WTC11 (cell line): ENCODE measurements at regions not wholly inside any gene's neighbourhood (a gene's known extent, or its start where the extent isn't known, plus 50 kb on each side); places are given as distances from the start of the nearest gene placed in this dataset.
"Not testable (repeated sequence)": the region's sequence is repeated elsewhere in the genome, so short reads cannot be mapped to it uniquely, and the experiment has no call there.

Experiments
- FOXP1 ChIP-seq: sonication (generic); formaldehyde crosslinking; IDR thresholded peaks from 2 replicates; pipeline ENCODE4 v1.8.0; 2022; ENCODE audit warnings: missing genetic modification reagents, mild to moderate bottlenecking, moderate library complexity, borderline replicate concordance
- SMAD3 ChIP-seq: sonication (generic); formaldehyde crosslinking; IDR thresholded peaks from 2 replicates; pipeline ENCODE4 v1.8.0; 2022; ENCODE audit warnings: missing genetic modification reagents, mild to moderate bottlenecking, borderline replicate concordance
- ZNF317 ChIP-seq: sonication (generic); formaldehyde crosslinking; IDR thresholded peaks from 2 replicates; pipeline ENCODE4 v1.8.1; 2023; ENCODE audit warnings: low read depth, mild to moderate bottlenecking, moderate library complexity, missing genetic modification reagents, borderline replicate concordance
- TF ChIP-seq, protein P1 (sequence below): fragments of 200-600 bp; IDR thresholded peaks from 2 replicates; pipeline ENCODE4 v1.8.0; 2022; ENCODE audit warnings: antibody characterized with exemption
- TF ChIP-seq, protein P2 (sequence below): sonication (generic); formaldehyde crosslinking; IDR thresholded peaks from 2 replicates; pipeline ENCODE4 v1.8.1; 2023; ENCODE audit warnings: mild to moderate bottlenecking, missing genetic modification reagents, moderate library complexity
- TF ChIP-seq, protein P3 (sequence below): sonication (generic); formaldehyde crosslinking; IDR thresholded peaks from 2 replicates; pipeline ENCODE4 v1.8.1; 2022; ENCODE audit warnings: low read depth, missing genetic modification reagents, borderline replicate concordance

DNA sequence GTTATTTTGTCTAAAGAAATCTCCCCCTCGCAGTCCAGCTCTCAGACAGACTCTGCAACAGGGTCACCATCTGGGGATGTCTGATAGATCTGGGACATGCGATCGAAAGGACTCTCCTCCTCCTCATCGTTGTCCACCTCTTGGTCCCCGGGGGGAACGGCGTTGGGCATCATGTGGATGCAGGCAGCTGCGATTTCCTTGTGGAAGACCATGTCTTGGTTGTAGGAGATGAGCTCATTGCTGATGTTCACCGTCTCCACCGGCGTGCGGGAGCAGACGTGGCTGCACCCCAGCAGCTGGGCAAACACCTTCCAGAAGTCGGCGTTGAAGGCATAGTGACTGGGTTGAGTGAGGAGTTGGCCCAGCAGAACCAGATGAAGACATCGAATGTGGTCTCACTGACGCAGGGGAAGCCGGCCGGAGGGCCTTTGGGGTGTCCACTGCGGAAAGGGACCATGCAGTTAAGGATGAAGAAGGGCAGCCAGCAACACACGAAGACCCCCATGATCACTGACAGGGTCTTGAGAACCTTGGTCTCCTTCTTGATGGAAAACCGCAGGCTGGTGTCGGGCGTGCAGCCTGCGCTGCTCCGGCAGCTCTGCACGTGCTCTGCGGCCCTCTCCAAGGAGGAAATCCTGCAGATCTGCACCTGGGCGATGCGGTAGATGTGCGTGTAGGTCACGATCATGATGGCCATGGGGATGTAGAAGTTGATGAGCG is 918.9 kb downstream of the RPIA start:
- TF ChIP-seq, protein P1, sequence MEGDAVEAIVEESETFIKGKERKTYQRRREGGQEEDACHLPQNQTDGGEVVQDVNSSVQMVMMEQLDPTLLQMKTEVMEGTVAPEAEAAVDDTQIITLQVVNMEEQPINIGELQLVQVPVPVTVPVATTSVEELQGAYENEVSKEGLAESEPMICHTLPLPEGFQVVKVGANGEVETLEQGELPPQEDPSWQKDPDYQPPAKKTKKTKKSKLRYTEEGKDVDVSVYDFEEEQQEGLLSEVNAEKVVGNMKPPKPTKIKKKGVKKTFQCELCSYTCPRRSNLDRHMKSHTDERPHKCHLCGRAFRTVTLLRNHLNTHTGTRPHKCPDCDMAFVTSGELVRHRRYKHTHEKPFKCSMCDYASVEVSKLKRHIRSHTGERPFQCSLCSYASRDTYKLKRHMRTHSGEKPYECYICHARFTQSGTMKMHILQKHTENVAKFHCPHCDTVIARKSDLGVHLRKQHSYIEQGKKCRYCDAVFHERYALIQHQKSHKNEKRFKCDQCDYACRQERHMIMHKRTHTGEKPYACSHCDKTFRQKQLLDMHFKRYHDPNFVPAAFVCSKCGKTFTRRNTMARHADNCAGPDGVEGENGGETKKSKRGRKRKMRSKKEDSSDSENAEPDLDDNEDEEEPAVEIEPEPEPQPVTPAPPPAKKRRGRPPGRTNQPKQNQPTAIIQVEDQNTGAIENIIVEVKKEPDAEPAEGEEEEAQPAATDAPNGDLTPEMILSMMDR: not testable (repeated sequence)
- TF ChIP-seq, protein P2, sequence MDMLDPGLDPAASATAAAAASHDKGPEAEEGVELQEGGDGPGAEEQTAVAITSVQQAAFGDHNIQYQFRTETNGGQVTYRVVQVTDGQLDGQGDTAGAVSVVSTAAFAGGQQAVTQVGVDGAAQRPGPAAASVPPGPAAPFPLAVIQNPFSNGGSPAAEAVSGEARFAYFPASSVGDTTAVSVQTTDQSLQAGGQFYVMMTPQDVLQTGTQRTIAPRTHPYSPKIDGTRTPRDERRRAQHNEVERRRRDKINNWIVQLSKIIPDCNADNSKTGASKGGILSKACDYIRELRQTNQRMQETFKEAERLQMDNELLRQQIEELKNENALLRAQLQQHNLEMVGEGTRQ (CRISPR knock-in tag): not testable (repeated sequence)
- TF ChIP-seq SMAD3 (CRISPR knock-in tag); ZNF317; FOXP1 (CRISPR knock-in tag): not testable (repeated sequence)
- TF ChIP-seq, protein P3, sequence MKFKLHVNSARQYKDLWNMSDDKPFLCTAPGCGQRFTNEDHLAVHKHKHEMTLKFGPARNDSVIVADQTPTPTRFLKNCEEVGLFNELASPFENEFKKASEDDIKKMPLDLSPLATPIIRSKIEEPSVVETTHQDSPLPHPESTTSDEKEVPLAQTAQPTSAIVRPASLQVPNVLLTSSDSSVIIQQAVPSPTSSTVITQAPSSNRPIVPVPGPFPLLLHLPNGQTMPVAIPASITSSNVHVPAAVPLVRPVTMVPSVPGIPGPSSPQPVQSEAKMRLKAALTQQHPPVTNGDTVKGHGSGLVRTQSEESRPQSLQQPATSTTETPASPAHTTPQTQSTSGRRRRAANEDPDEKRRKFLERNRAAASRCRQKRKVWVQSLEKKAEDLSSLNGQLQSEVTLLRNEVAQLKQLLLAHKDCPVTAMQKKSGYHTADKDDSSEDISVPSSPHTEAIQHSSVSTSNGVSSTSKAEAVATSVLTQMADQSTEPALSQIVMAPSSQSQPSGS (CRISPR knock-in tag): not testable (repeated sequence)
